Fibroblast of gingiva (primary cell): ENCODE measurements at regions not wholly inside any gene's neighbourhood (a gene's known extent, or its start where the extent isn't known, plus 50 kb on each side); places are given as distances from the start of the nearest gene placed in this dataset.
"Not testable (repeated sequence)": the region's sequence is repeated elsewhere in the genome, so short reads cannot be mapped to it uniquely, and the experiment has no call there.

Experiments
- DNase-seq: peaks from one replicate; pipeline ENCODE4 v3.0.0-alpha.2; 2011; ENCODE audit warnings: low read depth

- no peak for DNase-seq
These were observed 1191.1 kb downstream of the NCAM2 start for GRCh38 chr21:22189278-22189677.

DNA sequence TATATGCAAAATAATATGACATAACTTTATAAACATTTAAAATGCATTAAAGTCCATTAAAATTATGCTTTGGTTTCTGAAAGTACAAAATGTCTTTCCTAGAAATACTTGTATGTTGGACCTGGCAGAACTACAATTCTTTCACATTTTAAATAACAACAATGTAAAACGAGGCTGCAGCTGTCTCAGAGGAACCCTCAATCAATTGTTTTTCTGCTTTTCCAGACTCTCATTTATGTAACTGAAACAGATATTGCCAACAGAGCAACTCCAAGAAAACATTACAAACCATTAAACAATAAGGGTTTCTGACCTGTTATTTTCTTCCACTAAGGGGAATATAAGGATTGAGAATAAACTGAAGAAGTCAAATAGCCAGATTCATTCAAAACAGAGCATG is 1193.4 kb downstream of the NCAM2 start:
- no peak for DNase-seq

- DNase-seq, result peak; percentile 19
These were observed 1194.6 kb downstream of the NCAM2 start for GRCh38 chr21:22192766-22193165.

GRCh38 chr21:22194986-22195385 is 1196.8 kb downstream of the NCAM2 start:
- not testable (repeated sequence) for DNase-seq

GRCh38 chr21:22200378-22201092 is 1202.3 kb downstream of the NCAM2 start:
- no peak for DNase-seq

GRCh38 chr21:22201126-22201525 is 1202.9 kb downstream of the NCAM2 start:
- DNase-seq, result no peak

- no peak for DNase-seq
These were observed 1203.5 kb downstream of the NCAM2 start for GRCh38 chr21:22201669-22202068.

GRCh38 chr21:22209304-22209700 is 1211.1 kb downstream of the NCAM2 start:
- DNase-seq, result no peak

DNA sequence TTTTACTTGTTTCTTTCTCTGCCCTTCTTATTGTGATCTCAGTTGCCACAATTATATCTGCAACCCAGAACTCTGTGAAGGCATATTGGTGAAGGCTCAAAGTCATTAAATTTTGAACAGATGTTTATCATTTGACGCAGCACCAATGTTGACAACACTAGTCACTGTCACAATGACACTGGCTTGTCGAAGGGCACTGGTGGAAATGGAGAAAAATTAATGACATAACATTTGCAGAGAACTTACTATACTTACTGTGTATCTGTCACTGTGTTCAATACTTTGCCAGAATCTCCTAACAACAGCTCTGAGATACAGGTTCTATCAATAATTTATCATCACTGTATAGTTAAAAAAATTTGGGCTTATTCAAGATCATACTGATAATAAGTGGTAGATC is 1213.7 kb downstream of the NCAM2 start:
- DNase-seq, result no peak

- no peak for DNase-seq
These were observed 1225.2 kb downstream of the NCAM2 start for GRCh38 chr21:22223385-22223784.

DNA sequence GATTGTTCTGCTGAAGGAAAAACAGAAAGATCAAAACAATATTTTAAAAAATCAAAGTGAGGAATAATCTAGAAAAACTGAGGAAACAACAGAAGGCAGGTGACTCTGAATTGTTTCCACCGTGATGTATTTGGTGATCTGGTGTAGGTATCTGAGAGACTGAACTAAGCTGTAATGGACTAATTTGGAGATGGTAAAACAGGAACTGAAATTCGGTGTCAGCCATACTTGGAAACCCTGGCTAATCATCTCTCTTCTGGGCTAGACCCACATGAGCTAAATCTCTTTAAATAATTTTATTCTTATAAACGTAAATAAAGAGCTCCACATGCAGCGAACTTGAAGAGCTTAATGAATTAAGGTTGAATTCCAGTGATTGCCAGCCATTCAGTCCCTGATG is 1226.1 kb downstream of the NCAM2 start:
- DNase-seq, result no peak

GRCh38 chr21:22225299-22225698 is 1227.1 kb downstream of the NCAM2 start:
- no peak for DNase-seq

GRCh38 chr21:22231013-22231412 is 1232.8 kb downstream of the NCAM2 start:
- no peak for DNase-seq

GRCh38 chr21:22235866-22236590 is 1237.8 kb downstream of the NCAM2 start:
- no peak for DNase-seq

- DNase-seq, result no peak
These were observed 1246.3 kb downstream of the NCAM2 start for GRCh38 chr21:22244516-22244915.

DNA sequence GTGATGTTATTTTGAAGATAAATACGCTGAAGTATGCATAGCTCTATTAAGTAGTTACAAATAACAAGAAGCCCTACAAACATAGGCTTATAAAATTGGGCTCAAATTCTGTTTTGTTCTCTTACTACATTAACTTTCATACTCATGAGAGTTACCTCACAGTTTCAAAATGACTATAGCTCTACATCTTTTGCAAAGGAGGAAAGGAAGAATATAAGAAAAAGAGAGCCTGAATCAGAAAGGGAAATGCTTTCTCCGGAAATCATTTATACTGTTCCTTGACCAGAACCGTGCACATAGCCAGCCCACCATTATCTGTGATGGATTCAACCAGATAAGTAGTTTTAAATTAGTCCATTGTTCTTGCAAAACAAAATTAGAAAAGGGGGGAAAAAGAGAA is 1252.1 kb downstream of the NCAM2 start:
- DNase-seq, result no peak

GRCh38 chr21:22253761-22254160 is 1255.6 kb downstream of the NCAM2 start:
- no peak for DNase-seq

- no peak for DNase-seq
These were observed 1260.6 kb downstream of the NCAM2 start for GRCh38 chr21:22258821-22259220.

DNA sequence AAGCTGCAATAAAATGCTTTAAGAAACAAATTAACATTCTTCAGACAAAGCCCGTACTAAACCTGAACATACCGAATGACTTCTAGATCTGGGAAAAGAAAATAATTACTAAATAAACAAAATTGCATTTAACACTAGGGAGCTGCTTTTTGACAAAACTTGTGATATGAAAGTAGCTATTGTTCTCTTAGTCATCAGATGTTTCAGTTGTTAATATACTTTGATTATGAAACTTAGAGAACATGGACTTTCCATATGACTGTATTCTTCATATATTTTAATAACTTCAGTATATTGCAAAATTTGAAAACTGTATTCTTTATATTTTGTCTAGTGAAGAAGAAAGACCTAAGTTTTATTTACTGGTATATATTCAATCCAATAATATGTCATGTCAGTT is 1262.1 kb downstream of the NCAM2 start:
- no peak for DNase-seq

DNA sequence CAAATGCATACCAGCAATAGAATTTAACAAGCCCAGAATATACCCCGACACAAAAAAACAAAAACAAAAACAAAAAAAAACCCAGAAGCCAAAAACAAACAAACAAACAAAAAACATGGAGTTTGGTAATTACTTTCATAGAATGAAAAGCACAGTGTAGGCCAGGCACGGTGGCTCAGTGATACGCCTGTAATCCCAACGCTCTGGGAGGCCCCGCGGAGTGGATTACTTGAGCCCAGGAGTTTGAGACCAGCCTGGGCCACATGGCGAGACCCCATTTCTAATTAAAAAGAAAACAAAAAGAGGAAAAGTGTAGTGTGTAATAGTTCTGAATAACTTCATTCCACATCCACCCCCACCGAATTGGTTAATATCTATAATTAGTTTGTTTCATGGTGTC is 1265.7 kb downstream of the NCAM2 start:
- no peak for DNase-seq

GRCh38 chr21:22277341-22277740 is 1279.1 kb downstream of the NCAM2 start:
- no peak for DNase-seq

GRCh38 chr21:22278366-22278765 is 1280.2 kb downstream of the NCAM2 start:
- no peak for DNase-seq

DNA sequence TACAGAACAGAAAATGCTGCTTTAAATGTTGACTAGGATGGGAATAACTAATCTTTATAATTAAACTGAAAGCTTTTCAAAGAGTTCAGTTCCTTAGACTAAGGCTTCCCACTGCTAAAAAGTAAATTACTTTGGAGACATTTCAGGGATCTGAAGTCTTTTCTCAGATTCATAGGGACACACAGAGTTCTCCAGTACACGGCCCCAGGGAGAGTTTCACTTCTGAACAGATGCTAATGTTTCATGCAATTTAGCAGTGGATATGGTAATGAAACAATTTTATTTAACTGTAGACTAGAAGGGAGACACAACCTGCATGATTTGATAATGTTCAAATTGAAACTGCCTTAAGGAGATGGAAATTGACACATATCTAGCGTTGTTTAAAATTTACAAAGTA is 1282.6 kb downstream of the NCAM2 start:
- no peak for DNase-seq
